Activated CD4-positive, alpha-beta T cell treated with anti-CD3 and anti-CD28 coated beads, Interleukin-2, Interleukin-6, amounts not matched to agents 100 ng/mL and 50 ng/mL, durations not matched to agents 16 hours and 8 hours (primary cell): ENCODE measurements at regions not wholly inside any gene's neighbourhood (a gene's known extent, or its start where the extent isn't known, plus 50 kb on each side); places are given as distances from the start of the nearest gene placed in this dataset.

Experiments used
- DNase-seq: peaks from one replicate; pipeline ENCODE4 v3.0.0-alpha.2; 2020

DNA sequence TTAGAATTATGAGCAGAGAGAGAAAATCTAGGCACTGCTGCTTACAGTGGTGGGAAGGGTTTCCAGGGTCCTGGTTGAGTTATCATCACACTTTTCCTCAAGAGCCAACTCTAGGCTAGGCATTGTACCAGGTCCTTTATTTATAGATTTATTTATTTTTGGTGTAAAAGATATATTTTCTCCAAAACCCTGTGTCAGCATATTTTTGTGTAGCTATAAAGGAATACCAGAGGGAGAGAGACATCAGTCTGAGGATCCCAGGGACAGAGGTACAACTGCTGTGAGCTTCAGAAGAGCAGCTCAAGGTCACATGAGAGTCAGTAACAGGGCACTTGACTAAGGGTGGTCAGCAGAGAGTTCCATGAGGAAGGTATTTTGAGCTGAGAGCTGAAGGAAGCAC, 159.7 kb downstream of the SLC35B3 start:
- no peak for DNase-seq

DNA sequence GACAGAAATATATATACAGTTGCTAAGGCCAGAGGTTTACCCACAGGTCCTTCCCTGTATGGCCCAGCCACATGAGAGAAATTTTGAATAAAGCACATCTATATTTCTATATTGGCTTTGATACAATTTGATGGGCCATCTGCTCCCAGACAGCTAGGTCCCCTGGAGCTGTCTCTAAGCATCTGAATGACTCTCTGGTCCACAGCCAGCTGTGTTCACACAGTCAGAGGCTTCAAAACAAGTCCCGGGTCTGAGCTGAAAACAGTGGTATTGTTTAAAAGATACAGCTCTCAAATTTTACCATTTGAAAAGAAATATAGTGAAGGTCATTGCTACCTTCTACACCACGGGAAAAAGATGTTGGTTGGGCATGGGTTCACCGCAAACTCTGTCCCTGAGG, 161.1 kb downstream of the SLC35B3 start:
- no peak for DNase-seq

DNA sequence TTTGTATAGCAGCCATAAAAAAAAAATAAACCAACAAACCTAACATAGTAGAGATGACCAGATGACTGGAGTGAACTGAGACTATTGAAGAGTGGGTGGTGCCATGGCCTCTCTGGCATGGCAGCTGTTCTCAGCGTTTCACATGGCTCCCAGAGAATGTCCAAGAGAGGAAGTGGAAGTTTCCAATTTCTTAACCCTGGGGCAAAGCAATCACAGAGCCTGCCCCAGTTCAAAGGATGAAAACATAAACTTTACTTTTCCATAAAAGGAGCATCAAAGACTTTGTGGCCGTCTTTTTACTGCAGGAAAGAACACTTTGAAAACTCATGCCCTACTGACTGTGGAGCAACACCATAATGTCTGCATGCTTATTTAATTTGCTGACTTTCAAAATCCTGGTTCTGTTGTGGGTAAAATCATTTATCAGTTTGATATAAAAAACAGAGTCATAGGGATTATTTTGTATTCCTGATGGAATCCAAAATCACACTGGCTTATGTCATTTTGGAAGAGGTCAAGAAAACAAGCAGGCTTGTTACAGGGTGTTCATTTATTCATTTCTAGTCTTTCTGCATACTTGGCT, 165.4 kb downstream of the SLC35B3 start:
- no peak for DNase-seq

DNA sequence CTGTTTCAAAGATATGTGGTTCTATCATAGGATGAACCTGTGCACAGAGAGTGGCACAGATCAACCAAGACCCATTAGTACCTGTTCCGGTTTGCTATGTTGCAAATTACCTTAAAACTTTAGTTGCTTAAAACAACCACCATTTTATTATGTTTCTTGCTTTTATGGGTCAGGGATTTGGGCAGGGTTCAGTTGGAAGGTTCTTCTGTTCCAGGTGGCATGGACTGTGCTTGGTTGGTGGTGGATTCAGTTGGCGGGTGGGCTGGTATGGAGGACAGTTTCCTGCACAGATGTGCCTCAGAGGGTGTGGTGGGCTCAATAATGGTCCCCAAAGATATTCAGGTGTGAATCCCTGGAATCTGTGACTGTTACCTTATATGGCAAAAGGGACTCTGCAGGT, 166.3 kb downstream of the SLC35B3 start:
- DNase-seq, result no peak

DNA sequence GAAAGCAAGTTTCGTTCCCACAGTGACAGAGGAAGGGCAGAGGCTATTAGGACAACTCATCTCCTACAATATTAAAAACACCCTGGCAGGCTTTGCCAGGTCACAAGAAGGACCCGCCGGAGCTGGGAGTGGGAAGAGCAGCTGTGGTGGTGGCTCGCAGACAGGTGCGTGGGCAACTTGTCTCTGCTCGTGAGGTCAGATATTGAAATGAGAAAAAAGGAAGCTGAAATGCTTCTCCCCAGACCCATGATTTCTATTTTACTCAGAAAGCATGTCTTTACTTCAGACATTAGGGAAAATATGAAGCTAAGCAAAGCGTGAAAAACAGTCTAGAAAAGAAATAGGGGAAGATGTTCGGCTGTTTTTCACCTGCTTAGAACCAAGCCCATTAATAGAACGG, 166.3 kb upstream of the EEF1E1 start:
- DNase-seq, result no peak

- no peak for DNase-seq
Observed at GRCh38 chr6:8268156-8268555, 165.8 kb upstream of the EEF1E1 start.

DNA sequence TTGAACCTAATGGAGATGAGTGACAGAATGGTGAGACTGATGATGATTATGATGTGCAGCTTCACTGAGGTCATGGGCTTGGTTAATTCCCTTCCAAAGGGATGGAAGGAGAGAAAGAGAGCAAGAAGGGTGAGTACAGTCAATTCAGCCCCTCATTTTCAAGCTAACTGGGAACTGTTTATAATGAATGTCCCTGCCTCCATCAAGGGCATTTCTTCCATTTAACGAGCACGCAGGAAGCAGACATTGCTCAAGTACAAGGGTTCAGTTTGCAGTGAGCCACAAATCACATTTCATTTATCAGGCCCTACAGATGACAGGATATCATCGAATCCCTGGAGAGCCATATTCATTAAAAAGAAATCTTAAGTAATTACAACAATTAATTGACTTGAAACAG, 158.3 kb upstream of the EEF1E1 start:
- DNase-seq, result no peak

DNA sequence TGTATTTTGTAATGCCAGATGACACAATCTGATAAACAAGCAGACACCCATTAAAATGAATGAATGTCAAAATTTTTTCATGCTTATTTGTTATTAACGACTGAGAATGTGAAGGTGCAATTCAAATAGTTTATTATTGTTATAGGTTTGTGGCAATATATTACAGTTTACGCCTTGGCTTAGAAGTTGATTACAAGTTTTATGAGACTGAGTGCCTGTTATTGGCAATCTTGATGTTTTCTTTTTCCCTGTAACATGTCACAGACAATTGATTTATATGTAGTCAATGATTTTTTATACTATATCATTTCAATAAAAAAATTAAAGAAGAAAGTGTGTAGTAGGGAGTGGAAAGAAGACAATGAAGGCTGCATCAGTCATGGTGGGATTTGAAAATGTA, 144.1 kb upstream of the EEF1E1 start:
- no peak for DNase-seq

GRCh38 chr6:8245726-8246125, 143.4 kb upstream of the EEF1E1 start:
- DNase-seq, result no peak

DNA sequence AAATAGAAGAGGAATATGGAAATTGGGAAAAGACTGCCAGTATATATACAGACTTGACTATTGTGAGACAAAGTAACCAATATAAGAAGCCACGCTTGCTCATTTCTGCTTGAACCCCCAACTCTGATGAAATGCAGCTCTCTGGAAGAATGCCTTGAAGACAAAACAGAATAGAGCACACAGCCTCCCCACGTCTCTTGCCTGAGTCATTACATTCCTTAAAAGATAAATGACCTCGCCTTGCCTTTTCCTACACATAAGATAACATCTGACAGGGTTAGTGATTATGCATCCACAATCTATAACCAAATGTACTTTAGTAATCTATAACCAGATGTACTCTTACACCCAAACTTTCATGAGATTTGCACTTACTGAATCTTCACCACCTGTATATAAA, 141.1 kb upstream of the EEF1E1 start:
- DNase-seq, result no peak

GRCh38 chr6:8242885-8243284, 140.5 kb upstream of the EEF1E1 start:
- no peak for DNase-seq

DNA sequence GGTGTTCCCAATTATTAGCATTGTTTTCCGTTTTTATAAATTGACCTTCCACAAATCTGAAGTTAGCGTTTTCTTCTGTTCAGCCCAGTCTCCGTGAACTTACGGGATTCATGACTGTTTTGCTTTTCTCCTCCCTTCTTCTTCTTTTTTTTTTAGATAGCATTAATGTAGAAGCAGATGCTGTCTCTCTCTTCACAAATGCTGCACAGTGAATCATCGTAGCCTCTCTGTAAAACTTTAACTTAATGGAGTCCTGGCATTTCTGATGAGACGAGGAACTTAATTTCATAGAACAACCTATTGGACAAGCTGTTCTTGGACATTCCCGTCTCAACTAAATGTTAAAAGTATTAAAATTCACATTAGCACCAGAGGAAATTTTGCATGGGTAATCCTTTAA, 138.0 kb upstream of the EEF1E1 start:
- DNase-seq, result no peak

GRCh38 chr6:8238773-8239683, 136.7 kb upstream of the EEF1E1 start:
- DNase-seq, result no peak

DNA sequence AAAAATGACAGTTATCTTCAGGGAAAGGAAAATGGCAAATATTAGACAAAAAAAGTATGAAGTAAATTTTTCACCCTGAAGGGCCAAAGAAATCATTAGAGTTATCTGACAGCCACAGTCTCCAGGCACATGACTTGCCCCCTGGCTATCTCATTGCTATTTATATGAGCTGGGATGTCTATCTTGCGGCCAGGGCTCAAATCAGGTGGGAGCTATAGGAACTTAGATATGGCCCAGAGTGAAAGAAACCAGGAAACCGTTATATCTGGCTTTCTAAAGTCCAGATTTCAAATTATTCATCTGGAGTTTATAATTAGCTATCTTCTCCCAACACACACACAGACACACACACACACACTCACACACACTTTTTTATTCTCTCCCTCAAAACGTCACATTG, 135.3 kb upstream of the EEF1E1 start:
- no peak for DNase-seq

DNA sequence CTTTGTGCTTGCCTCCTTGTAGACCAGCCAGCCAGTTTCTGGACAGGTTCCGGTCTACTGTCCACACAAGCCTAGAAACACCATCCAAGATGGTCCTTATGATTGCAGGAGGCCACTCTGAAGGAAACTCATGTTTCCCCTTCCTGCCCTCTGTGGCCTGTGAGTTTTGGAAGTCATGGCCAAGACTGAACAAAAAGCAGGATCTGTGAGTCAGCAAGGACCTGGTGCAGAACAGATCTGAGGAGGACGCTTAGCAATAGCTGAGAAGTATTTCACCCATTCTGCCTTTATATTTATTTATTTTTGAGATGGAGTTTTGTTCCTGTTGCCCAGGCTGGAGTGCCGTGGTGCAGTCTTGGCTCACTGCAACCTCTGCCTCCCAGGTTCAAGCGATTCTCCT, 134.6 kb upstream of the EEF1E1 start:
- DNase-seq, result no peak

DNA sequence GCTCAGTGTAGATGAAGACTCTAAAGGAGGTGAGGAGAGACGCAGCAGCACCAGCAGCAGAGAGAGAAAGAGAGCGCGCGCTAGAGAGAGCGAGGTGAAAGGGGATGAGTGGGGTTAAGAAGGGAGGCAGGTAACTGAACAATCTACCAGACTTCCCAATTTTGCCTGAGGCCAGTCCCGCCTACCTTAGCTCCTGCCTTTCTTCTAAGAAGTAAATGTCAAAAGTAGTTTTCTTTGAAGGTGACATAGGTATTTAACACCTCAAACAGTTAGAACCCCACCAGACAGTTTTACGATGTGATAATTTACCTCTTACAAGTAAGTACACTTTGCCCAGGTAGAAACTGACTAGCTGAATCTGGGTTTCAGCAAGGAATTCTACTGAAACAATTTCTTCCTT, 132.0 kb upstream of the EEF1E1 start:
- no peak for DNase-seq

GRCh38 chr6:8231956-8232355, 129.6 kb upstream of the EEF1E1 start:
- DNase-seq, result no peak

GRCh38 chr6:8229915-8230756, 127.8 kb upstream of the EEF1E1 start:
- no peak for DNase-seq

DNA sequence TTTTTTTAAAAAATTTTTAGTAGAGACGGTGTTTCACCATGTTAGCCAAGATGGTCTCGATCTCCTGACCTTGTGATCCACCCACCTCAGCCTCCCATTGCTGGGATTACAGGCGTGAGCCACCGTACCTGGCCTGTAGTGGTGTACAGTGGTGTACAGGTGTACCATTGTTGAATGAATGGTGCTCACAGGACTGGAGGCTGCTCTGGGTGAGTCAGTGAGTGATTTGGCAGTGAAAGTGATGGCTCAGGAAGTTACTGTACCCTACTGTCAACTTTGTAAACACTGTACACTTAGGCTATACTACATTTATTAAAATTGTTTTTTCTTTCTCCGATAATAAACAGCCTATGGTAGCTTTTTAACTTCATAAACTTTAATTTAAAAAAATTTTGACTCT, 122.8 kb upstream of the EEF1E1 start:
- DNase-seq, result no peak

GRCh38 chr6:8223678-8224077, 121.3 kb upstream of the EEF1E1 start:
- no peak for DNase-seq

DNA sequence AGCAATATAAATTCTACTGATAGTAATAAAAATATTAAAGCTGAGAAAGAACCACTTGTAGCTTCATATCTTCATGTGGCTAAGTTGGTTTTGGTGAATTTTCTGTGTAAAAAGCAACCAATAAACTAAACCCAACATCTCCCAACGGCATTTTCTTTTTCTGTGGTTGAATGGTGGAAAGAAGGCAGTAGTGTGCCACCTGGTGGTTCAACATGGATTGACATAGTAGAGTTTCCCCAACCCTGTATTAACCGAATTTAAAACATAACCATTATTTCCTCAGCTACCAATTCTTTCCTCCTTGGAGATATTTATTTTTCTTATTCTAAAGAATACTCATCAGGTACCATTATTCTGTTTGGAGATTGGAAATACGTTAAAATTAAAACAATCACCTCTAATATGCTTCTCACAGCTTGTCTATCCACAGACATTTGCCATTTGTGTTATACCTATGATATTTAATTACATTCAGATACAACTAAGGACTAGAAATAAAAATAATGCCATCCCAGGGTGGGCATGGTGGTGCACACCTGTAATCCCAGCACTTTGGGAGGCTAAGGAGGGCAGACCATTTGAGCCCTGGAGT, 117.1 kb upstream of the EEF1E1 start:
- peak; percentile 53 for DNase-seq

DNA sequence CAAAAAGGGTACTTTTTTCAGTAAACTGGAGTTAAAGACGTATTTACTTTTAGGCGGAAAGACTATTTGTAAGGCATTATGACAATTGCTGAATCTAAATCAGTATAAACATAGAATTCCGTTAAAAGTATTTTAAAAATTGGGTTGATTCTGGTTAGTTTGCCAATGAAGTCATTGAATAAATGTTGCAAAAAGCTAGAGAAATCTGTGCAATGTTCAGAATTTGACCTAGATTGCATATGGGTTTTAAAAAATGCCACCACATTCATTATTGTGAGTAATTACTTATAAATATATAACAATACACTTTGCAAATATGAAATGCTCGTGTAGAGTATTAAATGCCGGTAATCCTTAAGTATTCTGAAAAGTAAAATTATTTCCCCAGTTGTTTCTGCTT, 116.5 kb upstream of the EEF1E1 start:
- no peak for DNase-seq

DNA sequence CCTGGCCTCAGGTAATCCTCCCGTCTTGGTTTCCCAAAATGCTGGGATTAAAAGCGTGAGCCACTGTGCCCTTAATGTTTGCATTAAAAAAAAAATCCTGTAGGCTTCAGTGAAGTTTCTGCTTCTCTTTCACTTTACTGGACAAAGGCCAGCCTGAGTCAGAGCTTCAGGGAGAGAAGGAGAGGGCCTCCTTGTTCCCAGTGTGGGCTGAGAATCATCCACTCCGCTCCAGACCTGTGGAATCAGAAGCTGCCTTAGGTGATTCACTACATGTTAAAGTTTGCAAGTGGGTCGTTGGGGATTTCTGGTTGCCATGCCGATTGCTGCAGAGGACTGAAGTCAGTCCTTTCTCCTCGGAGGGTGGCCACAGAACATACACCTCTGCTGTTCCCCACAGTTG, 113.3 kb upstream of the EEF1E1 start:
- DNase-seq, result no peak
